HL-60 (cell line): ENCODE measurements at regions not wholly inside any gene's neighbourhood (a gene's known extent, or its start where the extent isn't known, plus 50 kb on each side); places are given as distances from the start of the nearest gene placed in this dataset.

ENCODE experiments used
- POLR2AphosphoS5 ChIP-seq: IDR thresholded peaks from 2 replicates; pipeline ENCODE4 v1.6.1; 2012; ENCODE audit warnings: low read depth
- SPI1 ChIP-seq: IDR thresholded peaks from 2 replicates; pipeline ENCODE4 v1.6.1; 2012; ENCODE audit warnings: low read depth, mild to moderate bottlenecking, borderline replicate concordance

DNA sequence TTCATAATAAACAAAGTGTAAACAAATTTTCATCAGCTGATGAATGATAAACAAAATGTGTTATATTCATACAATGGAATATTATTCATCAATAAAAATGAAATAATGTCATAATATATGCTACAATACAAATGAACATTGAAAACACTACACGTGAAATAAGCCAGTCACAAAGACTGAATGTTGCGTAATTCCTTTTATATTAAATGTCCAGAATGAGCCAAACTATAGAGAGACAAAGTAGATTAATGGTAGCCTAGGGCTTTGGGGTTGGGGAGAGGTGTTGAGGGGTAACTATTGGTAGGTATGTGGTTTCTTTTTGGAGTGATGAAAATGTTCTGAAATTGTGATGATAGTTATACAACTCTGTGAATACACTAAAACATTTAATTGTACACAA, 292.9 kb upstream of the PDZRN3 start:
- TF ChIP-seq POLR2AphosphoS5 (no peak), SPI1 (no peak)
